GM19455 (cell line): ENCODE measurements at regions not wholly inside any gene's neighbourhood (a gene's known extent, or its start where the extent isn't known, plus 50 kb on each side); places are given as distances from the start of the nearest gene placed in this dataset.

ENCODE experiments used
- ATAC-seq: cut with Tn5 transposase; IDR thresholded peaks from one replicate; pipeline ENCODE4 v1.9.1; 2021; ENCODE audit not compliant: unreplicated experiment

- no peak for ATAC-seq
These were observed 1106.4 kb downstream of the NLGN4X start for GRCh38 chrX:5122181-5122678.

GRCh38 chrX:5117816-5118215 is 1110.9 kb downstream of the NLGN4X start:
- ATAC-seq: no peak

DNA sequence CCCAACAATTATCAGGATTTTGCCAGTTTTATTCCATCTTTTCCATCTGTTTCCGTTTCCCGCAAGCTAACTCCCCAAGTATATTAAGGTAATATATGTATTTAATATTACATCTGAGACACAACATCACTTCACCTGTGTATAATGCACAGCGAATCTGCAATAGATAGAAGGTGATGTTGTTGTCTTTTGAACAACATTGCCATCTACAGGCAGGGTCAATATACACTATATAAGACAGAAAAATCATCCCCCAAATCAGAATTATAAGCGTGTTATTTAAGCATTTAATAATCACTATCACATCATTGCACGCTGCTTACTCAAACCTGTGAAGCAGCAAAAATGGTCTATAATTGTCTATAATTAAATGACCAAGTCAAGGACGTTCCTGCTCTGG is 1115.5 kb downstream of the NLGN4X start:
- ATAC-seq: no peak

GRCh38 chrX:5100004-5100403 is 1128.7 kb downstream of the NLGN4X start:
- no peak for ATAC-seq

- no peak for ATAC-seq
These were observed 1142.3 kb downstream of the NLGN4X start for GRCh38 chrX:5086388-5086787.

DNA sequence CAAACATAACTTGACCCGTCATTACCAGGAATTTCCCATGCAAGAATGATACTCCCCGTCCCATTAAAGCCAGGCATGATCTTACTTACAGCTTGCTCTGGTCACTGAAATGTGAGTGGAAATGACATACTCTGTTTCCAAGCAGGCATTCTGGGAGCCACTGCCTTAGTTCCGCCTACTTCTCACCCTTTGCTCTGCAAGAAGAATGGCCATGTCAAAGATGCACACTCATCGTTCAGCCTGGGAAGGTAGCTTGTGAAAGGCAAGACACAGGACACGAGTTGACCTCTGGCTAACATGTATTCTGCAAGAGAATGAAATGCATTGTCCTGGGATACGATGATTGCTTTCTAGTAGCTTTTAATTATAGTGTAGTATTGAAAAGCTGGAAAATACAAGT is 1144.4 kb downstream of the NLGN4X start:
- no peak for ATAC-seq

DNA sequence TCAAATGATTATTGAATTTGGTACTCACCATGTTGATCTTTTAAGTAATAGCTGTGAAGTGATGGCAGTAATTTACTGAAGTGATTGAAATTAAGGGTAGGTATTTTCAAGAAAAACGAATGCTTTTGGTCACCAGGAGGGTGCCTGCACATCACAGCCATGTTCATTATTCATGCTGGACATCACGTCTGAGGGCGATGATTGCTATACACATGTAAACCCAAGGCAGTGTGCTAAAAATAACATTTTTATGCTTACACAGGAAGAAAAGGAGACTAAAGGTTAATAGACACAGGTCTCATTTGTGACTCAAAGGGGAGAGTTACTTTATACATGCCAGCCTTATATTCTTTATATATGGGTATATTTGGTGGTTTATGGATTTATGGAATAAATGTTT is 1146.0 kb downstream of the NLGN4X start:
- ATAC-seq: no peak

DNA sequence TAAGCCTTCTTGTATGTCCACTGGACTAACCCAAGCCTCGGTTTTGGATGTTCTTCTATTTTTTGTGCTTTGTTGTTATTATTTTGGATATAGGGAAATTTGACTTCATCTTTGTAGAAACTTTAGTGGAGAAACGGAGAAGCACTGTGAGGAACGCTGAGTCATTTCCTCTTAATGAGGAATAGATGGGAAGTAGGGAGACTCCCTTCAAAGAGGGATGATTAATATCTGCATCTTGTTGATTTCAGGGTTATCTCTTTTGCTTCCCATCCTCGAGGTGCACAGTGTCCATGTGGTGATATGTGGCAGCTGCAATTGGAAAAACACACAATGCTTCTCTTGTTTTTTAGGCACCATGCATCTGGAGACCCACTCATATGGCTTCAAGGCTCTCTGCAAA is 1147.9 kb downstream of the NLGN4X start:
- ATAC-seq: no peak

- no peak for ATAC-seq
These were observed 1160.1 kb downstream of the NLGN4X start for GRCh38 chrX:5068550-5068949.

- no peak for ATAC-seq
These were observed 1170.9 kb downstream of the NLGN4X start for GRCh38 chrX:5057786-5058185.

- no peak for ATAC-seq
These were observed 1173.8 kb downstream of the NLGN4X start for GRCh38 chrX:5054852-5055251.

DNA sequence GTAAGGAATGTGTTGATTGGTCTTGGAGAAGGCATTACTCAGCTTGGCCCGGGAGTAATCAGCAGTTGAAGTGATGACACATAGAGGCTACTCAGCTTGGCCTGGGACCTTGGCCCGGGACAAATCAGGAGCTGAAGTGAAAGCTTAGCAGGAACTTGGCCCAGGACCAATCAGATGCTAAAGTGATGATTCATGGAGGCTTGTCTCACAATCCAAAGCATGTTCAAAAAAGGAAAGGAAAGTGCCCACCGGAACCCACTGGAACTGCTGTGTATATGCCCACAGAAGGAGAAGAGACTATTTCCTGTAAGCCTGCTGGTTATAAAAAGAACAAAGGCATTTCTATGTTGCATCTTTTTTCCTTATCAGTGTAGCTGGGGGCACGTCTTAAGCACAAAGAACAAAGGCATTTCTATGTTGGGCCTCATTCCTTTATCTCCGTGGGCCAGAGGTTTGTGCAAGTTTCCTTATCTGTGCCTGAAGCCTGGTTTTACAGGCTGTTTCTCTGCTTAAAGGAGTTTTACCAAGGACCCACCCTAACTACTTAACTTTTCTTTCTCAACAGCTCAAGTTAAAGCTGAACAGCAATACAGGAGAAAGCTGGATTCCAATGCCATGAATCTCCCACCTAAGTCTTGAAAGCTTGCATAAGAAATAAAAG is 1176.7 kb downstream of the NLGN4X start:
- ATAC-seq: no peak

GRCh38 chrX:5042563-5042962 is 1186.1 kb downstream of the NLGN4X start:
- ATAC-seq: no peak

- no peak for ATAC-seq
These were observed 1196.9 kb downstream of the NLGN4X start for GRCh38 chrX:5031792-5032191.

- ATAC-seq: no peak
These were observed 1213.2 kb downstream of the NLGN4X start for GRCh38 chrX:5015451-5015850.

DNA sequence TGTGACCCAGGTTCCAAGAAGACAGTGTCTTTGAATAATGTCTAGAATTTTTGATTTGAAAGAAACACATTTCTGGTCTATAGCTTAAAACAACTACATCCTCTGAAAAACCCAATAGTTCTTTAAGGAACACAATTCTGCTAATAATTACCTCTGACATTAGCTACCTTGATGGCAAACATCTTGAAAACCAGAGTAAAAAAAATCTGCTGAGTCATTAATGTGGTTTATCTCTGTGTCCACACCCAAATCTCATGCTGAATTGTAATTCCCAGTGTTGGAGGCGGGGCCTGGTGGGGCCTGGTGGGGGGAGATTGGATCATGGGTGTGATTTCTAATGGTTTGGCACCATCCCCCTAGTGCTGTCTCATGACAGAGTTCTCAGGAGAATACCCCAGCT is 1233.8 kb downstream of the NLGN4X start:
- no peak for ATAC-seq

DNA sequence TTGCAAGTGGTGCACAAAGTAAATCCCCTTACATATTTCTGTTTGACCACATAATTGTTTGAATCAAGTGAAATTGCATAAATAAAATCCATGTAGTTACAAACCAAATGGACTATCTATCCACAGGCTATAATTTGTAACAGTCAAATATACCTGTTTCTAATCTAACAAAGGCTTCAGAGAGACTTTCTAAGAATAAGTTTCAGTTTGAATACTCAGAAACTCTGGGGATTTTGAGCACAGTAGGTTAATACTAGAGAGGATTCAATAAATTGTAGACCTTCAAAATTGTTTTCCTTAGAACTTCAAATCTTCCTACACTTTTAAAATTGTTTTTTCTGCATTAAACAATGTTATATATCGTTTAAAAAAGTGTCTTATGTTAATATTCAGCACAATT is 1250.1 kb downstream of the NLGN4X start:
- ATAC-seq: no peak

DNA sequence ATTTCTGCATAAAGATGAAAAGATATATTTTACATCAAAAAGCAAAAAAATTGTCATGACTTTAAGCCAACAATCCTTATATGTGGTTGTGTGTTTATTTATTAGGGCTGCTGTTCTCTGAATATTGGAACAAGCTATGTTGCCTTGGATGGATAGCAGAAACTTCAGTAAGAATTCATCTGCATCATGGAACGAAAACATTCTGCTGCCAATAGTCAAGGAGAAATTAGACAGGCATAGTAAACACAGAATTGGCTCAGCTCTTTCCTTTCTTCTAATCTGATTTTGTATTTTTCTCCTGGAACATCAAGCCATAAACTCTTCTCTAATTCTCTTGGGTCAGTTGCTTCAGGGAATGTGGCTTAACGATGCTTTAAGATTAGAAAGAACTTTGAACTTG is 1257.0 kb downstream of the NLGN4X start:
- no peak for ATAC-seq

- no peak for ATAC-seq
These were observed 1250.7 kb upstream of the PRKX start for GRCh38 chrX:4964112-4964511.

DNA sequence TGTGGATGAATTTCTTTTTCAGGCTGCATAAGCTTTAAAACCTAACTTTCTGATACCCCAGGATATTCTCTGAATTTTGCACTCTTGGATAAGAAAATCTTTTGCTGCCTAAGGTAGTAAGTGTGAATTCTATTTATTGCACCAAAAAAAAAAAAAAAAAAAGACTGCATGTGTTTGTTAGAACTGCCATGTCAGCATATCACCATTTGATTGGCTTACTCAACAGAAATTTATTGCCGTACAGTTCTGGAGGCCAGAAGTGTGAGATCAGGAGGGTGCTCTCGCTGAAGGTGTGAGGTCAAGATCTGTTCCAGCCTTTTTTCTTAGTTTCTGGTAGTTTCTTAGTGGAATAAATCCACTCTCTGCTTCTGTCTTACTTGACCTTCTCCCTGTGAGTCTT is 1250.0 kb upstream of the PRKX start:
- no peak for ATAC-seq

DNA sequence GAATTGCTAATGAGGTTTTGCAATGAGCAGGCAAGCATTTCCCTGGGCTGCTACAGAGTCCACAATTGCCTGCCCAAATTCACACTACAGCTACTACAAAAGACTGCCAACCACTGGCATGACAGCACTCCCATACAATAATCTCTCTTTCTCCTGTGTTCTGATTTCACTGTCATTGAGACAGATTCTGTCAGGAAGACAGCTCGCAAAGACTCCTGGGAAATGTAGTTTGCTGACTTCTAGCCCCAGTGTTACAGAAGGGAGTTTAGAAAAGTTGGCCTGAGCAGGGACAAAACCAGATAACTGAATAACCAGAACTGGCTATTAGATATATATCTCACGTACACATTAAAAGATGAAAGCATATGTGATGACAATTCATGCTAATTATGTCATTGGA is 1231.3 kb upstream of the PRKX start:
- ATAC-seq: no peak

DNA sequence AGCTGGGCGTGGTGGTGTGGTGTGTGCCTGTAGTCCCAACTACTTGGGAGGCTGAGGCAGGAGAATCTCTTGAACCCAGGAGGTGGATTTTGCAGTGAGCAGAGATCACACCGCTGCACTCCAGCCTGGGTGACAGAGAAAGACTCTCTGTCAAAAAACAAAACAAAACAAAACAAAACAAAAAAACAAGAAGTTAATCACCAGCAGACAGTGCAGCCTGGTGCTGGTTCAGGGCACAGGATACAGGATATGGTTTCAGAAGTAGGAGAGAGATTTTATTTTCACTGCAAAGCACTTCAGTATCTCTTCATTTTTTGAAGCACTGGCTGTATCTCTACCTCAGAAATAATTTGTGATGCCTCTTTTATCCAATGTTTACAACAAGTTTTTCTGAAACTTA is 1222.9 kb upstream of the PRKX start:
- ATAC-seq: no peak

DNA sequence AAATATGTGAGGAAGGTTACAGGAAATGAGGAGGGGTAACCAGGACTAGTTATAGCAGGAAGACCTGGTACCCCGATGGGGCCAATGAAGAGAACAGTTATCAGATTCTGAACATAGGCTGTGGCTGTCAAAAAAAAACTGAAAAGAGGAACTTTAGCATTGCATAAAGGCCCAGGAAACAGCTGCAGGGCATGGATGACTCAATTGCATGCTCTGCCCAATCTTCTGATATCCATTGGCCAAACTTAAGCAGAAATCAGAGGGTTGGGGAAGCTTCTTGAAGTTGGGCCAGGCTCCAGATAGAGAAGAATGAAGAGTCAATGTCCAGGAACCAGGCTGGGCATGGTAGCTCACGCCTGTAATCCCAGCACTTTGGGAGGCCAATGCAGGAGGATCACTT is 1222.4 kb upstream of the PRKX start:
- ATAC-seq: no peak
